Osteoblast (primary cell): ENCODE measurements at regions not wholly inside any gene's neighbourhood (a gene's known extent, or its start where the extent isn't known, plus 50 kb on each side); places are given as distances from the start of the nearest gene placed in this dataset.

Experiments
- DNase-seq: peaks from one replicate; pipeline ENCODE4 v3.0.0; 2011; ENCODE audit warnings: low spot score, mixed read lengths; ENCODE audit not compliant: insufficient read length; ENCODE audit errors: missing footprints
- H2AFZ ChIP-seq: 2 replicates; pipeline ENCODE4 v1.6.0; 2011; ENCODE audit warnings: mild to moderate bottlenecking, low read length
- H3K27ac ChIP-seq: 2 replicates; pipeline ENCODE4 v1.5.1; 2011; ENCODE audit warnings: mild to moderate bottlenecking, low read depth, low read length, moderate library complexity
- H3K27me3 ChIP-seq: 2 replicates; pipeline ENCODE4 v1.6.0; 2012; ENCODE audit warnings: mild to moderate bottlenecking, control low read depth, inconsistent platforms, low read length, moderate library complexity; ENCODE audit not compliant: insufficient read depth
- H3K36me3 ChIP-seq: 2 replicates; pipeline ENCODE4 v1.5.1; 2011; ENCODE audit warnings: mild to moderate bottlenecking, low read length, control low read depth, moderate library complexity; ENCODE audit not compliant: insufficient read depth
- H3K4me1 ChIP-seq: 2 replicates; pipeline ENCODE4 v1.5.1; 2011; ENCODE audit warnings: mild to moderate bottlenecking, low read length, control low read depth, moderate library complexity; ENCODE audit not compliant: insufficient read depth
- H3K4me2 ChIP-seq: 2 replicates; pipeline ENCODE4 v1.6.0; 2011; ENCODE audit warnings: mild to moderate bottlenecking, low read length; ENCODE audit not compliant: insufficient read depth
- H3K4me3 ChIP-seq: fragments of 200-600 bp; sonication (generic); 3 replicates; pipeline ENCODE4 v1.5.1; 2012; ENCODE audit warnings: mild to moderate bottlenecking, low read length, inconsistent platforms; ENCODE audit not compliant: insufficient read depth
- H3K79me2 ChIP-seq: 2 replicates; pipeline ENCODE4 v1.6.0; 2012; ENCODE audit warnings: mild to moderate bottlenecking, low read length, control low read depth, inconsistent platforms; ENCODE audit not compliant: insufficient read depth
- H3K9me3 ChIP-seq: 2 replicates; pipeline ENCODE4 v1.5.1; 2011; ENCODE audit warnings: low read depth, low read length, control low read depth
- H4K20me1 ChIP-seq: 2 replicates; pipeline ENCODE4 v1.6.0; 2012; ENCODE audit warnings: mild to moderate bottlenecking, low read length, control low read depth; ENCODE audit not compliant: insufficient read depth
- TF ChIP-seq, protein P1 (sequence below): IDR thresholded peaks from 2 replicates; pipeline ENCODE4 v1.5.1; 2011; ENCODE audit warnings: mild to moderate bottlenecking, low read depth, low read length, moderate library complexity; ENCODE audit errors: extremely low read depth

- Histone ChIP-seq H3K9me3 (no peaks in the 10 kb centered on the region), H3K79me2 (no peaks in the 10 kb centered on the region), H3K4me2 (no peak overlapping the region), H3K27ac (no peak overlapping the region), H3K4me1 (peaks cover 24% of the 10 kb centered on the region), H4K20me1 (no peaks in the 10 kb centered on the region), H3K4me3 (no peak overlapping the region), H2AFZ (no peak overlapping the region), H3K27me3 (no peaks in the 10 kb centered on the region), H3K36me3 (no peaks in the 10 kb centered on the region)
- no peak for DNase-seq
- TF ChIP-seq, protein P1, sequence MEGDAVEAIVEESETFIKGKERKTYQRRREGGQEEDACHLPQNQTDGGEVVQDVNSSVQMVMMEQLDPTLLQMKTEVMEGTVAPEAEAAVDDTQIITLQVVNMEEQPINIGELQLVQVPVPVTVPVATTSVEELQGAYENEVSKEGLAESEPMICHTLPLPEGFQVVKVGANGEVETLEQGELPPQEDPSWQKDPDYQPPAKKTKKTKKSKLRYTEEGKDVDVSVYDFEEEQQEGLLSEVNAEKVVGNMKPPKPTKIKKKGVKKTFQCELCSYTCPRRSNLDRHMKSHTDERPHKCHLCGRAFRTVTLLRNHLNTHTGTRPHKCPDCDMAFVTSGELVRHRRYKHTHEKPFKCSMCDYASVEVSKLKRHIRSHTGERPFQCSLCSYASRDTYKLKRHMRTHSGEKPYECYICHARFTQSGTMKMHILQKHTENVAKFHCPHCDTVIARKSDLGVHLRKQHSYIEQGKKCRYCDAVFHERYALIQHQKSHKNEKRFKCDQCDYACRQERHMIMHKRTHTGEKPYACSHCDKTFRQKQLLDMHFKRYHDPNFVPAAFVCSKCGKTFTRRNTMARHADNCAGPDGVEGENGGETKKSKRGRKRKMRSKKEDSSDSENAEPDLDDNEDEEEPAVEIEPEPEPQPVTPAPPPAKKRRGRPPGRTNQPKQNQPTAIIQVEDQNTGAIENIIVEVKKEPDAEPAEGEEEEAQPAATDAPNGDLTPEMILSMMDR: no peak
Measured at GRCh38 chr10:62915158-62915557, 99.0 kb upstream of the EGR2 start.

- Histone ChIP-seq H3K27me3 (no peaks in the 10 kb centered on the region), H3K27ac (no peak overlapping the region), H3K36me3 (no peaks in the 10 kb centered on the region), H3K4me1 (peaks cover 21% of the 10 kb centered on the region), H3K79me2 (no peaks in the 10 kb centered on the region), H3K4me2 (no peak overlapping the region), H4K20me1 (no peaks in the 10 kb centered on the region), H3K9me3 (no peaks in the 10 kb centered on the region), H2AFZ (no peak overlapping the region), H3K4me3 (no peak overlapping the region)
- TF ChIP-seq, protein P1: no peak
- DNase-seq: no peak
Measured at GRCh38 chr10:62912086-62912485, 95.9 kb upstream of the EGR2 start.

DNA sequence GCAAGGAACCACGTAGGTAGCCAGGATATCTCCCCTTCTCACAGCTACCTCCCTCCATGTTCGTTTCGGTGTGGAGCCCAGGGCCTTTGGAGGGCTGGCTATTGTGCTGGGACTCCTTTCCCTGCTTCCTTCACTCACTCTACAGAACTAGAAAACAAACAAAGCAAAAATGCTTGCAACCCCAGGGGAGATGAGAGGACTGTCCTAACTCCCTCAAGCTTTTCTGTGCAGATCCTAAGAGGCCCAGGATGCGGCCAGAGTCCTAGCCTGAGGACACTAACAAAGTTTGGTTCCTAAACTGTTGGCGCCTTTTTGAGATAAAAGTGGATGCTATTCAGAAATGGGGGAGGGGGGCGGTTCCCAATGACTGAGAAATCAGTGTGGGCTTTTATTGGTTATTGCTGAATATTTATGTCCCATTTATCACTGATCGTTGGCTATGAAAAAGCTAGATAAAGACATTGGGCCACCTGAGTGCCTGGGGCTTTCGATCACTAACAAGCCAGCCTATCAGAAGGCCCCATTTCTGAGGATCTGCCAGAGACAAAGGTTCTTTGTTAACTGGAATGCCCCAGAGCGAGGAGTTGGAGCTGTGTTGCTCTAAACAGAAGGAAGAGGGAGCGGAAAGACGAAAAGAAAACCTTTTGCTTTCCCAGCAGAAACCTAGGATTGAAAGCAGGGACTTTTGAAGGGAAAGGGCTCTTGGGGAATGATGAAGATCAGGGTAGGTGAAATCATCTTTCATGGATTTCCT, 95.2 kb upstream of the EGR2 start:
- TF ChIP-seq, protein P1: no peak
- DNase-seq: no peak
- Histone ChIP-seq H3K4me3 (no peak overlapping the region), H3K27ac (no peak overlapping the region), H3K27me3 (no peaks in the 10 kb centered on the region), H3K9me3 (no peaks in the 10 kb centered on the region), H2AFZ (no peak overlapping the region), H3K4me2 (no peak overlapping the region), H3K36me3 (no peaks in the 10 kb centered on the region), H4K20me1 (no peaks in the 10 kb centered on the region), H3K79me2 (no peaks in the 10 kb centered on the region), H3K4me1 (peaks cover 14% of the 10 kb centered on the region)

GRCh38 chr10:62907470-62908212, 91.5 kb upstream of the EGR2 start:
- H3K36me3 ChIP-seq: no peaks in the 10 kb centered on the region

More at GRCh38 chr10:62907470-62908212, 91.5 kb upstream of the EGR2 start:
- no peaks in the 10 kb centered on the region for H3K4me1 ChIP-seq
- TF ChIP-seq, protein P1: no peak
- H3K4me2 ChIP-seq: no peak overlapping the region
- no peak overlapping the region for H3K27ac ChIP-seq
- H3K79me2 ChIP-seq: no peaks in the 10 kb centered on the region
- no peak for DNase-seq
- no peaks in the 10 kb centered on the region for H3K27me3 ChIP-seq
- H3K4me3 ChIP-seq: no peak overlapping the region
- H3K9me3 ChIP-seq: no peaks in the 10 kb centered on the region
- H4K20me1 ChIP-seq: no peaks in the 10 kb centered on the region
- H2AFZ ChIP-seq: no peak overlapping the region
